Hematopoietic multipotent progenitor cell treated with erythropoietin and hydrocortisone succinate and interleukin-3 and kit ligand, for 4 days (in vitro differentiated cells): ENCODE measurements at regions not wholly inside any gene's neighbourhood (a gene's known extent, or its start where the extent isn't known, plus 50 kb on each side); places are given as distances from the start of the nearest gene placed in this dataset.
"Not testable (repeated sequence)": the region's sequence is repeated elsewhere in the genome, so short reads cannot be mapped to it uniquely, and the experiment has no call there.

Experiments
- DNase-seq: peaks from one replicate; pipeline ENCODE4 v3.0.0-alpha.2; 2015

DNA sequence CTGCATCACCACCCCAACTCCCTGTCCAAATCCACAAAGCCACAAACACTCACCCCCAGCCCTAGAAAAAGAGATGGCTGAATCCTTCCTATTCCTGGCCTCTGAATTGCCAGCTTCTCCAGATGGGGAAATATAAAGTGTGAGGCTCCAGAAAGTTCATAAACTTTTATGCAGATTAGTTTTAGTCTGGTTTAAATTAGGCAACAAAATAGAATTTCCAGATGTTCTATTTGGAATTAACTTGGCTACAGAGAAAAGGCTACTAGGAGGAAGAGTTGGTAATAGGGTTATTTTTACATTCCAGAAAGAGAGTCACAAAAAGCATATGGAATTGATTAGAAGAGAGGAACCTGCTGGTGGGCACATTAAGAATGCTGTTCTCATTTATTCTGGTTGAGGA is 56.0 kb downstream of the EN1 start:
- no peak for DNase-seq

DNA sequence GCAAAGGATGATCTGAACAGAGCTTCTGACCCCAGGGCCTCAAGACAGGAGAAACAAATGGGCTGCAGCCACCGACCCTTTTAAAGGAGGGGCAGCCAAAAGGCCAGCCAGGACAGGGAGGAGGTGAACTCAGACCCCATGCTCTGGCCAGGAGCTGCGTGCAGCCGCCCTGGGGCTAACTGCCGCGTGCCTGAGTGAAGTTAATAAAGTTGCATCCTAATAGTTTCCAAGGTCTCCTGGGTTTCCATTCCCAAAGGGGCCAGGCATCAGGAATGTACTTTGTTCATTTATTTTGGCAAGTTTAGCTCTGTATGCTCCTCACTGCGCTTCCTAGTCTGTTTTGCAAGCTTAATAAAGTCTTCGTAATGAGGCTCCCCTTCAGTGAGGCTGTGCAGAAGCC is 60.7 kb downstream of the EN1 start:
- no peak for DNase-seq

- no peak for DNase-seq
These were observed 62.6 kb downstream of the EN1 start for GRCh38 chr2:118784860-118785259.

DNA sequence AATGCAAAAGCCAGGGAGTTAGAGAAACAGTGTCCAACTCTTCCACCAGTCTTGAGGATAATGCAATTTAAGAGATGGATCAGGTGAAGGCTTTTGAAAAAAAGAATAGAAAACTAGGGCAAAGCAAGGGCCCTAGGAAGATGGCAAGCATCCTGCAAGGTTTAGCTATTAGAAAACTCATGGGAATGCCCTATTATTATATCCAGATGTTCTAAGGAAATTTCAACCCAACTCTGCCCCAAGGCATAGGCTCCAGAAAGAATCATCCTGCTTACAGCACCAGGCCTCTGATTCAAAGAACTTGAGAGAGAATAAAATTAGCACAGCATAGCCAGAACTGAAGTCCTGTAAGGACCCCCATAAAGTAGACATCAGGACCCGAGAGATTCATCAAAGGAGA is 68.1 kb downstream of the EN1 start:
- DNase-seq, result no peak

DNA sequence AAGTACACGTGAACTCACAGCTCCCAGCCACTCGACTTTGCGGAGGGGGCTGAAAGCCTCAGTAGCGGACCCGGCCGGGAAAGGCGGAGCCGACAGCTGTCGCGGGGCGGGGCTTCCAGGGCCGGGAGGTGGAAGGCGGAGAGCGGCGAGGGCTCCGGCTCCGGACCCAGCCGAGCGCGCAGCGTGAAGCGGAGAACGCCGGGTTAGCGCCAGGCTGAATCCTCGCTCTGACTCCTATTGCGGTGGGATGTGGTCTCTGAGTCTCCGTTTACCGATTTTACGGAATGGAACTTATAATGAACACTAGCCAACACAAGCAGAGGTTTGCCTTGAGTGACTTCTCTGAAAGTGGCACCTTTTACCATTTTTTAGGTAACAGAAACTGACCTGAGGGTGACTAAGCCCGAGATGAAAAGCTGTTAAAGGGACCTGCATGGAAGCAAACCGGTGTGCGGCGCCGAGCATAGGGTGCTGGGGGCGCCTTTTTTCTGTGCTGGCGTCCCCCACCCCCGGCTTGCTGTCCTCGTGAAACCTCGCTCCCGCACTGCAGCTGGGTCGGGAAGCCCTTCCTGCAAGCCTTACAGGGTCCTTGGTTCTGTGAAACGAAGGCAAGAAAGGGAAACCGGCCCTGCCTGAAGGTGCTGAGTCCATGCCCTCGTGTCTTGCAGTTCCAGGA is 72.9 kb downstream of the EN1 start:
- DNase-seq, result peak; percentile 5

- DNase-seq, result no peak
These were observed 73.6 kb downstream of the EN1 start for GRCh38 chr2:118773826-118774225.

- DNase-seq, result no peak
These were observed 74.8 kb downstream of the EN1 start for GRCh38 chr2:118772487-118773200.

DNA sequence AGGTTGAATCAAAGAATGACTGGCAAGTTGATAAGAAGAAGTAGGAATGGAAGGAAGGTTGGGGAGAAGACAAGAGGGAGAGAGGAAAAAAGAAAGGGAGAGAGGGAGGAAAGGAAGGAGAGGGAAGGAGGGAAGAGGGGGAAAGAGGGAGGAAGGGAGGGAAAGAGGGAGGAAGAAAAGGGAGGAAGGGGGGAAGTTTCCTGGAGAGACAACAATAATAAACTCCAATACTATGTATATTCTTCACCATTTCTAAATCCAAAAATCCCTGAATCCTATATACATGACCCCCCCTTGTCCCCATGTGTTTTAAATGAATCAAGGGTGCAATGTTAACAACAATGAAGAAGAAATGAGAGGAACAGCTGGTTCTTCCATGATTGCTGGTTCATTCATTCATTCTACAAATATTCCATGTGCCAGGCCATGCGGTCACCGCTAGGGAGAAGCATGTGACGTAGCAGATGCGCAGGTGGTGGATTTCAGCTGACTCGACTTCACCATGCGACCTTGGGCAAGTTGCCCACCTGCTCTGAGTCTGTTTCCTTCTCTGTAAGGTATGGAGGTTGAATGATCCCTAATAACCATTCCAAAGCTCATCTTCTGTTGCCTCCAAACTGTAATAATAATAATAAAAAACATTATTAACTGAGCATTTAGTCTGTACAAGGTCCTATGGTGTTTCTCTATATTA is 77.6 kb downstream of the EN1 start:
- no peak for DNase-seq

DNA sequence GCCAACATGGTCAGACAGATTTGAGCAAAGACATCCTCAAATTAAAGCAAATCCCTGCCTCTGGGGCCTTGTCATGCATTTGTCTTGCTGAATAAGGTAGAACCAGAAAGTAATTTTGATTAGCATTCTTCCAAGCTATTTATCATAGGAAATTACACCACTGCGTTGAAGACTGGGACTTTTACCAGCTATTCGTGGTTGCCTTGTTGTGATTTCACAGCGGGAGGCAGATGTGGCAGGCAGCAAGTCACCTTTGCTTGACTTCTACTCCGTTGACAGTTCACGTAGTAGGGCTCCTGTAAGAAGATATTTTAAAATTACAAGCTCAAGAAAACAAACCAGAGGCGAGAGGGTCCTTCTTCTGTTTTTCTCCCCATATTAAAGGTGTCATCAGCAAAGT is 80.6 kb downstream of the EN1 start:
- no peak for DNase-seq

- no peak for DNase-seq
These were observed 82.6 kb downstream of the EN1 start for GRCh38 chr2:118764855-118765254.

DNA sequence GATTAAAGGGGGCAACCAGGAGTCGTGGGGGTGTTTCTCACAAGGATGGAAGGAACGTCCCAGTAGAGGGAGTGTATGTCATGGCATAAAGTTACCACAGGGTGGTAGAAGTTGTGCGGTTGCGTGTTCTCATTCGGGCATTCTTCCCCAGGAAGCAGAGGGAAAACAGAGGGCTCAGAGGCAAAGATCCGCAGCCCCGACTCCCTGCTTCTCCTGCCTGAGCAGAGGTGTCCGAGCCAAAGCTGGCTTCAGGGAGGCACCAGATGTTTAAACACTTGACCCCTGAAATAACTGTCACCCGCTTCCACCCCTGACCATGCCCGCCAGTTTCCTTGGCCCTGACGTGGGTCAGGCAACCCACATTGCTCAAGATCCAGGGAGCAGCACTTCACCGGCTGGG is 83.7 kb downstream of the EN1 start:
- DNase-seq, result peak; percentile 2

- DNase-seq, result no peak
These were observed 85.2 kb downstream of the EN1 start for GRCh38 chr2:118762290-118762689.

DNA sequence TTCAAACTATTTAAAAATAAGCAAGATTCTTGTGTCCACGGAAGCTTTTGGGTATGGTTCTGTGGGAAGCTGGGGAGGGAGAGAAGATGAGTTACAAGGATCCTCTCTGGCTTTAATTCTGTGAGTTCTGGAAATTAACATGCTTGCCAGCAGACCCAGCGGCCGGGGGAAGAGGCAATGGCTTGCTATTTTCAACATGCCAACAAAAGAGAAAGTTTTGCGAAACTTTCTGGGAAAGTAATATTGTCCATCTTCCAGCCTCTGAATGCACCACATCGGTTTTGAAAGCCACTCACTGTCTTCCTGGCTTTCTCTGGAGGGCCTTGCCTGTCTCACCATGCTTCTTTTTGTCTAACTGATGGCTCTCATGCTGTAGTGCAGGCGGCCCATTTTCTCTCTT is 85.7 kb downstream of the EN1 start:
- DNase-seq, result no peak

DNA sequence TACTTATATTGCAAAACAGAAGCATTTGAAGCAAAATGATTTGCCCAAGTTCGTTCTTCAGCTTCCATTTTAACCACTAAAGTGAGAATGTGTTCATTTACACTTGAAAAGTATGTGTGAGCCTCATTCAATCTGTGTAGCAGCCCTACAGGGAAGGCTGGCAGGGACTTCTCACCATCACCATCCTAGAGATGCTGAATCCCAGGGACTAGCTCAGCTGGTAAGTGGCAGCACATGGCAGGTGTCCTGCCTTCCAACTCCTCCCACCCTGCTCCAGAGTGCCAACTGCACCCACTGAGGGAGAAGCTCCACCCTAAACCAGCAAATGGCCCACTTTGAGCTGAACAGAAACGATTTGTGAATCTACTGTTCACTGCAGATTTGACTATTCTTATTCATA is 91.5 kb downstream of the EN1 start:
- no peak for DNase-seq

DNA sequence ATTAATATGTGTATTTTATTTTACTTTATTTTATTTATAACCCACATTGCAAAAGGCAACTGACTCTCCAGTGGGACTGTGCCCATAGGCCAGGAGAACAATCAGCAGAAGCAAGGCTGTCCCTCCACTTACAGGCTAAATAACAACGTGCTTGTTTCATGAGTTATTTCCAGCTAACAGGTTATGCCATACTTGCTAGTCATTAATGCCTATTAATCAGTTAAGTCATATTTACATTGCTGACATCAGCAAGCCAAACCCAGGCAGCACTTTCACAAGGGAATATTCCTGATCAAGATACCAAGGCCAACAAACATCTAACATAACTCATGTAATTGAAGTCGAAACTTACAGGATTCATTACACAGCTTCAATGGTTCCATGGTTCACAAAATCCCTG is 92.1 kb downstream of the EN1 start:
- DNase-seq, result no peak

DNA sequence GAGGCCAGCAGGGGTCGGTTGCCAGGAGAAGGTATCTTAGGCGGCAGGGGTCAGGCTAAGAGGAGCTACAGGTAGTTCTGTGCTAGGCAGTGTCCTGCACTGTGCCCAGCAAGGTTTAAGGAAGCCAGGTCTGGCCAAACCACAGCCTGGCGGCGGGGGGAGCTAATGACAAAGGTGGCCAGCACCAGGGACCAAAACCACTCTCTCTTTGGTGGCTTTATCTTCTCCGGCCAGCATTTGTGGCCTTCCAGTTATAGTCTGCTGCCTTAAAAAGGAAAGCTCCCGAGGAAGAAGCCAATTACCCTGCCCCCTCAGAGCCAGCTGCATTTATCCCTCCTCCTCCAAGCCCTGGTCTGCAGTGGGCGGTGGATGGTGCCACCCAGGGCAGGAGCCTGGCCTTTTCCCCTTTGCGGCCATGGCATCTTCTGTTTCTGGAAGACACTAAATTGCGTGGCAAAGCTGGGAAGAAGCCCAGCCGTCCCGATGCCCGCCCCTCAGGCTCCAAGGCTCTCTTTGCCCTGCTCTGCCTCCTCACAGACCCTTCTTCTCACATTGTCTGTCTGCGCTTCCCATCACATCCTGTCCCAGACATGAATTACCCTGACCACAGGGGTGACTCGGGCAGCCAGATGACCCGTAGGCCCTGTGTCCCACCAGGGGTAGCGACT is 94.6 kb downstream of the EN1 start:
- DNase-seq, result no peak

DNA sequence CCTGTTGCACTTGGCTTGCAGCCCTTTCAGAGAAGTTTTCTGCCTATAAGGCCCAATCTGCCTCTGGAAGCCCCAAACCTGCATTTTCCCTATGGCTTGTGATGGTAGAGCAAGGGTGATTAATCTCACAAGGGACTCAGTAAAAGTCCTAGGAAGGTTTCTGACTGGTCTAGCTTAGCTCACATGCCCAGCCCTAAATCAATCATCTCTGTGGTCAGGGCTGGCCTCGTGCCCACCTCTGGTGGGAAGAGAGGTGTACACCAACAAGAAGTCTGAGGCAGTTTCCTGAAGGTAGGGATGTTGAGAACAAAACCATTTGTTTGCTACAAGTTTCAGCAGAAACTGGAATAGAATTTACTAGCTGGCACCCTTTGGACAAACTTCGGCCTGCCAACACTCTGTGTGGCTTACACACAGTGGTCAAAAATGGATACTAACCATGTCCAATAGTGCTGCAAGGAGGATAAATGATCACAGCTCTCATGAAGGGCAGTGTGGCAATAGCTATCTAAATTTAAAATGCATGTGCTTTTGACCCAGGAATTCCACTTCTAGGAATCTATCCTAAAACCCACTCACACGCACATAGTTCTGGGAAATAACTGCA is 96.4 kb downstream of the EN1 start:
- DNase-seq, result no peak

- DNase-seq, result no peak
These were observed 99.1 kb downstream of the EN1 start for GRCh38 chr2:118748245-118748885.

DNA sequence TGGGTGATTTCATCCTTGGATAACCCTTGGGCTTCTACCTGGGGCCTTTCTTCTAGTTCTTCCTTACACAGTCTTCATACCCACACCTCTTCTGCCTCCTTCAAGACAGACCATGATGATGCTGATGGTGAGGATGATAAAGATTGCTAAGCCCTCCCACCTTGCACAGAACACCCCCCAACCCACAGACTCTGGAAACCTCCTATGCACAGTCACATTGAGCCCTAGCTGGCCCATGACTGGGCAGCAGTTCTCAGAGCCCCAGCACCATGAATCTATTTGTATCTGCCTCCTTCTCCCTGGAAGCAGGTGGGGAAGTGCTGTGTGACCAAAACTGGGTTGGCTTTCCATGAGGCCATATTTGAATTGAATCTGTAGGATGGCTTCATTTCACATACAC is 99.8 kb downstream of the EN1 start:
- DNase-seq, result no peak

GRCh38 chr2:118747066-118747465 is 100.4 kb downstream of the EN1 start:
- no peak for DNase-seq

GRCh38 chr2:118744682-118745181 is 102.7 kb downstream of the EN1 start:
- DNase-seq, result not testable (repeated sequence)

DNA sequence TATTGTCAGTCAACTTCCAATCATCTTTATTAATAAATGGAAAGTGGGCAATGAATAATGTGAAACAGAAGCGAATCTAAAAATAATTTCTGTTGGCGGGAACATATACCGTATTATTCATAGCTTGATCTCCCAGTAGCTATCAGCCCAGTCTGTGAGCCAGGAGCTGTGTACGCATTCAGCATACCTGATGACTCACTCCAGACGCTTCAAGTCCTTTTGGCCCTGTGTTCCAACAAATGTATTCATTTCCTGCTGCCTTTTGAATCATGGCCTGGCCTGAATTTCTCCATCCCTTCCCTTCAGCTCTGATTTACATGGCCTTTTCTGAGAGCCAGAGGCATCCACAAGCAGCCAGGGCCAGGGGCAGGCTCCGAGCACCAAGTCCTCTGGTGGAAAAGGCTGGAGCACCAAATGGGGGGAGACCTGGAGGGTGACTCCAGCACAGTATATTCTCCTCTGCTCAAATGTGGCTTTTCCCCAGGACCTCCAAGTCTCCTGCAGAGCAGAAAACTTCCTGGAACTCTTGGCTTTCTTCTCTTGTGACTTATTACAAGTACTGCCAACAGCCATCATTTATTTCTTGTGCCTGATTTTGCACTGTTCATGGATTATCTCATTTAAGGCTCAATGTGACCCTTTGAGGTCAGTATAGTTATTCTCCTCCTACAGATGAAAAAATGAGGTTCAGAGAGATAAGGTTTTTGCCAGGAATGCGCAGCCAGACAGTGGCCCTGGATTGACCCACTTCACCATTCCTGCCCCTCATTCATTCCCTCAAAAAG is 108.7 kb downstream of the EN1 start:
- no peak for DNase-seq
